ENCODE measurements at regions not wholly inside any gene's neighbourhood (a gene's known extent, or its start where the extent isn't known, plus 50 kb on each side); places are given as distances from the start of the nearest gene placed in this dataset.

DNA sequence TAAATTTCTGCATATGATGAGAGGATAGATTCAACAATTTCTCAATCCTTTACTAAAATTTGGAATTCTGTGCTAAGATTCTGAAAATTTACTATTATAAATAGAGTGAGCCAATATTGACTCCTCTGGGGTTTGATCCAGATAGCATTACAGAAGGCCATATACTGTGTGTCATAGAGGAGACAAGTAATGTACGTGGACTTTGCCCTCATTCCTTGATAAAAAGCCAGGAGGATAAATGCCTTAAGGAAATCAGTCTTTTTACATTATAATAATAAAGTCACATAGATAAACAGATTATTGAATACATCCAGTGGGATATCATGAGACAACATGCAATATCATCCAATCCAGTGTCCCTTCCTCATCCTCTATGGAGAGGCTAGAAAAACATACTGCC is 188.0 kb upstream of the HDX start:
- TF ChIP-seq, protein P1, sequence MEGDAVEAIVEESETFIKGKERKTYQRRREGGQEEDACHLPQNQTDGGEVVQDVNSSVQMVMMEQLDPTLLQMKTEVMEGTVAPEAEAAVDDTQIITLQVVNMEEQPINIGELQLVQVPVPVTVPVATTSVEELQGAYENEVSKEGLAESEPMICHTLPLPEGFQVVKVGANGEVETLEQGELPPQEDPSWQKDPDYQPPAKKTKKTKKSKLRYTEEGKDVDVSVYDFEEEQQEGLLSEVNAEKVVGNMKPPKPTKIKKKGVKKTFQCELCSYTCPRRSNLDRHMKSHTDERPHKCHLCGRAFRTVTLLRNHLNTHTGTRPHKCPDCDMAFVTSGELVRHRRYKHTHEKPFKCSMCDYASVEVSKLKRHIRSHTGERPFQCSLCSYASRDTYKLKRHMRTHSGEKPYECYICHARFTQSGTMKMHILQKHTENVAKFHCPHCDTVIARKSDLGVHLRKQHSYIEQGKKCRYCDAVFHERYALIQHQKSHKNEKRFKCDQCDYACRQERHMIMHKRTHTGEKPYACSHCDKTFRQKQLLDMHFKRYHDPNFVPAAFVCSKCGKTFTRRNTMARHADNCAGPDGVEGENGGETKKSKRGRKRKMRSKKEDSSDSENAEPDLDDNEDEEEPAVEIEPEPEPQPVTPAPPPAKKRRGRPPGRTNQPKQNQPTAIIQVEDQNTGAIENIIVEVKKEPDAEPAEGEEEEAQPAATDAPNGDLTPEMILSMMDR (conservative IDR thresholded peaks at IDR 0.05; ENCODE audit: low read length) = no peak
- TF ChIP-seq EZH2phosphoT487 (IDR thresholded peaks at IDR 0.05; ENCODE audit: borderline replicate concordance) = no peak
